ENCODE measurements at regions not wholly inside any gene's neighbourhood (a gene's known extent, or its start where the extent isn't known, plus 50 kb on each side); places are given as distances from the start of the nearest gene placed in this dataset.

DNA sequence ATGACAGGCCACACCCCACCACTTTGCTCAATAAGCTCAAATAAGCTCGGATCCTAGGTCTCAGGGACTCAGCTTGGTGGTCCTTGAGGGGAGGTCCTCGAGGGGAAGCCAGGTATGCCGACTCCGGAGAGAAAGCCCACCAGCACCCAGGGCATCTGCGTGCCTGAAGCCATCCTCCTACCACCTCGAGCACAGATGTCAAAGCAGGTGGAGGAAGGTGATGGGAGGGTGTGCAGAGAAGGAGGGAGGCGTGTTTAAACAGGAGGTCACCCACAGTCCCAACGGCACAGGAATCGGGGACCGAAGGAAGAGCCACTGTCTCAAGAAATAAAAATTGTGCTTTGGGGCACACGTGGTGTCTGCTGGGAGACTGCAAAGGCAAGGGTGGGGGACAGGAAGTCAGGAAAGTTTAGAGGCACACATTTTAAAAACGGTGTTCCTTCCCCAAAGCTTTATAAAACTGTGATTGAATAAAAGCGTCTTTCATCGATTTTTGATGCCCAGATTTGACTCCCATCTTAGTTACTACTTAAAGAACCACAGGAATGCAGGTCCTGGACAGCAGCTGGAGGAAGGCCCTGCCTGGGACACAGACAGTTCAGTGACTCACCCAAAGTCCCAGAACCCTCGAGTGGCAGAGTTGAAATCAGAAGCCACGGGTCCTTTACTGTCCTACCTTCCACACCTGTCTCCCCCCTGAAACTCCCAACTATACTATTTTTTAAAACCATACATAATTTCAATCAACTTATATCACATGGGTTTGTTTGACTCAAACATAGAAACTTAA is 221.0 kb upstream of the PDE10A start:
- no peak for DNase-seq

DNA sequence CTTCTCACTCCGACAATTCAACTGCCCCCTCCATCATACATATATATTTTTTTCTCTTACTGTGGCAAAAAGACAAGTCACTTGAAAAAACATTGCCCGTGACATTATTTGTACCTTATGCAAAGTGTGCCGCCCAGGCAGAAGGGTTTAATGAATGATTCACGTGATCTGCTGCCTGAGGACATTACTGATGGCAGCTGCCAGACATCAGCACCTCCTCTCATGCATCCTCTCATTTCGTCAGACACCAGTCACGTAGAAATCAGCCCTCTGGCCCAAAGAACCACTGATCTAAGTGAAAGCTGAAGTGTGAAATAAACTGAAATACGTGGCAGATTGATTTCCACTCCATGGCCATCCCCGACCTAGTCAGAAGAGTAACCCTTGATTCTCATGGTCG is 218.8 kb upstream of the PDE10A start:
- no peak for DNase-seq

GRCh38 chr6:165880686-165881085 is 217.6 kb upstream of the PDE10A start:
- no peak for DNase-seq

- DNase-seq = no peak
These were observed 214.7 kb upstream of the PDE10A start for GRCh38 chr6:165877773-165878172.

DNA sequence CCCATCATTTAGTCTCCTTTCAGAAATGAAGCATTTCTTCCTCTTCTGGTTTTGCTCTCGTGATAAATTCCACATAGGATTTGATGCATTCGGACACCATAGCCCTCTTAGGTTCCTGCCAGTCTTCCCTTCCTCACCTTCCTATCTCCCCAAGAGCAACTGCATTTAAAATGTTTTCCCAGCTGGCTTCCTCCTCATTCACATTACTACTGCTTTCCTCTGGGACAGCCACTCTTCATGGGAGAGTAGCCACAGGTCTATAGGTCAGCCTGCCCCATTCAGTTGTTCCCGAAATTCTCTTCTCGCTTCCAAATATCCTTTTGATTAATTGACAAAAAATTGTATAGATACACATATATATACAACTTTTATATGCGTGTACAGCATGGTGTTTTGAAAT is 214.2 kb upstream of the PDE10A start:
- DNase-seq = no peak

- peak in 2 of 56 donors; percentile 6 to 8 for DNase-seq
These were observed 213.5 kb upstream of the PDE10A start for GRCh38 chr6:165876588-165876987.

GRCh38 chr6:165875946-165876345 is 212.9 kb upstream of the PDE10A start:
- DNase-seq = no peak

GRCh38 chr6:165873976-165874375 is 210.9 kb upstream of the PDE10A start:
- no peak for DNase-seq

GRCh38 chr6:165872811-165873210 is 209.8 kb upstream of the PDE10A start:
- no peak for DNase-seq

- DNase-seq = peak in 4 of 56 donors; percentile 6 to 33 (median 9)
These were observed 209.3 kb upstream of the PDE10A start for GRCh38 chr6:165872311-165872710.

DNA sequence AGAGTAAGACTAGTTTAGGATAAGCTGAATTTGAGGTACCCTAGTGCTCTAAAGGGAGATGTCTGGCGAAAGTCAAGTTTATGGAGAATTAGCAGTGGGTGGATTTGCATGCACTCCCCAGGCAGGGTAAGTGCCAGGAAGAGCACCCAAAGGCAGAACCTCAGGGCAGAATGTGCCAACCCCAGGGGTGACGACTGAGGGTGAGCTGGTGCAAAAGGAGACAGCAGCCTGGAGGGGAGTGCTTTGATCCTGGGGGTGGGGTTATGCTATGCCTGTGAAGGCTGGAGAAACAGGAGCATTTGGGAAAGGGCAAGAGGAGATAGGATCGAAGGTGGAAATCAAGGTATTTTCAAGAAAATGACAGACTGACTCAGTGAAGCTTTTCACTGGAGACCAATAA is 208.5 kb upstream of the PDE10A start:
- no peak for DNase-seq

GRCh38 chr6:165869526-165869925 is 206.5 kb upstream of the PDE10A start:
- DNase-seq = no peak

GRCh38 chr6:165864925-165865324 is 201.9 kb upstream of the PDE10A start:
- DNase-seq = no peak

DNA sequence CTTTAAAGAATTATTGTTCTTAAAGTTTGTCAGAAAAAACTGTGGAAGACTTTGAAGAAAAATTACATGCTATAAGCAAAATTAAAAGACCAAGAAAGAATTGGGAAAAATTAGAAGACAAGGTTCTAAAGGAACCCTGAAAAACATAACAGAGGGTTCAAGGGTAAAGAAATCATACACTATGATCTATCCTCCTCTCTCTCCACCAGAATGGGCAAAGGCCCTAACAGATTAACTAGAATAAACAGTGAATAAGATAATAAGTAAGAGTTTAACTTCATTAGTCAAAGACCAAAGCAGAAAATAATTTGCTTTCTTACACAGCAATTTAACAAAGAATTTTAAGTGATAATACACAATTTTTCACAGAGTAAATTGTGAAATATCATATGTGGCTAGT is 201.2 kb upstream of the PDE10A start:
- no peak for DNase-seq

GRCh38 chr6:165863801-165864200 is 200.8 kb upstream of the PDE10A start:
- no peak for DNase-seq

DNA sequence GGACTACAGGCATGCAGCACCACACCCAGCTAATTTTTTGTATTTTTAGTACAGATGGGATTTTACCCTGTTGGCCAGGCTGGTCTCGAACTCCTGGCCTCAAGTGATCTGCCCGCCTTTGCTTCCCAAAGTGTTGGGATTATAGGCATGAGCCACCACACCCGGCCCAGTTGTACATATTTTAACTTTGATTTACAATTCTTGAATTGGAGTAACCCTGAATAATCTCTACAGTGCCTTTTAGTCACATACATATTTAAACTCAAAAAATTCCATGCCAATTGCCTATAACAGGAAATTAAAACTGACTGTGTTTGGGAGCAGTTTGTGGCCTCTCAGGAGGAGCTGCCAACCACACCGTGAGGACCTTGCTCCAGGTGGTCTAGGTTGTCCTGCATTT is 199.8 kb upstream of the PDE10A start:
- DNase-seq = no peak

DNA sequence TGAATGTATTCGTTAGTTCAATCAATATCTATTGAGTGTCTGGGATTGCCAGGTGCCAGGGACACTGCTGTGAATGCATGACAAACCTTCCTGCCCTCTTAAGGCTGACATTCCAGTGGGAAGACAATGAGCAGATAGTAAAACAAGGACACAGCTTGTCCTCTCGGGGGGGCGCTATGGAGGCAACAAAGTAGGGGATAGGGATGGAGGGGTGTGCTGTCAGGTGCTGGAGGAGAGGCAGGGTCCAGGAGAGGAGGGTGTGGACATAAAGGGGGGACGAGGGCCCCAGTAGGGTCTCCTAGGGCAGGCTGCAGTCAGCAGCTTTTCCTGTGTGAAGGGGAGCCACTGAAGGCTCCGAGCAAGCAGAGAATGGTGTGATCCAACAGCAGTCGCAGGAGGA is 198.2 kb upstream of the PDE10A start:
- no peak for DNase-seq

DNA sequence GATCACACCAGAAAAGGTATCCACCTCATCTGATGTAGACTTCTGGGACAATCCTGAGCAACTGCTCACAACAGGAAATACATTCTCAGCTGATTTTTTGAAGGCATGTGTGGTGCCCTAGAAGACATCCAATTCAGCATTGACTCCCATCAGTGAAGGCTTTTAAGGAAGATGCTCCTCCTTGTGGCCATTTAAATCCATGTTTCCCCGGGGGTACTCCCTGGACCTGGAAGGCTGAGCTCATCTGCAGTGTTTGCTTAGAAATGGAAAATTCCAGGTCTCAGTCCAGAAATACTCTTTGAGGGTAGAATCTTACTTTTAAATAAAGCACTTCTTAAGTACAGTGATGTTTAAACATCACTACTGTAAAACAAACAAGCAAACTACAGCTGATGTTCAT is 195.5 kb upstream of the PDE10A start:
- no peak for DNase-seq

- DNase-seq = no peak
These were observed 192.8 kb upstream of the PDE10A start for GRCh38 chr6:165855856-165856255.

DNA sequence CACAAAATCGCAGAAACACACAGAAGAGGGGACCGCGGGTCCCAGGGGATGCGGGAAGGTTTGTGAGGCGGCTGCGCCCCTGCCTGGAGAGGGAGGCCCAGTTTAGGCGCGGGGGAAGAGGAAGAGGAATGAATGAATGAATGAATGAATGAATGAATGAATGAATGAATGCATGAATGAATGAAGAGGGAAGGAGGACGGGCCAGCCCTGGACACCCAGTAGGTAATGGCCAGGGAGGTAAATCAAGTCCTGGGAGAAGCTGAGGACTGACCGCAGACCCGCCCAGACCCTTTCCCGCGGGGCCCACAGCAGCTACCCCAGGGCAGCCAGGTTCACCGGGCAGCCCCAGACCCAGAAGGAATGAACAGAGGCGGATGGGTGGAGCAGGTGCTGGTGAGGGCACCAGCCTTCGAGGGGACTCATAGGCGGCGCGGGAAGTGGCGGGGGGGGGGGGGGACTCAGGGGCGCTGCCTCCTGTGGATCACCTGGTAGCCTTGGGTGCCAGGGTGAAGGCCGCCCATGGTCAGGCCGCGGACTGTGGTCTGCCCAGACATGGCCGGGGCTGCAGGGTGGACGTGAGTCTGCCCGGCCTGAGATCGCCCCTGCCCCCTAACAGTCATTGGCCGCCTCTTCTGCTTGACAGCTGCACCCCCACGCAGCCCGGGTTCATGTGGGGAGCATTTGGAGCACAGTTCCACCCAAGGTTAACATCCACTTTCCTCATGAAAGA is 192.0 kb upstream of the PDE10A start:
- DNase-seq = no peak

DNA sequence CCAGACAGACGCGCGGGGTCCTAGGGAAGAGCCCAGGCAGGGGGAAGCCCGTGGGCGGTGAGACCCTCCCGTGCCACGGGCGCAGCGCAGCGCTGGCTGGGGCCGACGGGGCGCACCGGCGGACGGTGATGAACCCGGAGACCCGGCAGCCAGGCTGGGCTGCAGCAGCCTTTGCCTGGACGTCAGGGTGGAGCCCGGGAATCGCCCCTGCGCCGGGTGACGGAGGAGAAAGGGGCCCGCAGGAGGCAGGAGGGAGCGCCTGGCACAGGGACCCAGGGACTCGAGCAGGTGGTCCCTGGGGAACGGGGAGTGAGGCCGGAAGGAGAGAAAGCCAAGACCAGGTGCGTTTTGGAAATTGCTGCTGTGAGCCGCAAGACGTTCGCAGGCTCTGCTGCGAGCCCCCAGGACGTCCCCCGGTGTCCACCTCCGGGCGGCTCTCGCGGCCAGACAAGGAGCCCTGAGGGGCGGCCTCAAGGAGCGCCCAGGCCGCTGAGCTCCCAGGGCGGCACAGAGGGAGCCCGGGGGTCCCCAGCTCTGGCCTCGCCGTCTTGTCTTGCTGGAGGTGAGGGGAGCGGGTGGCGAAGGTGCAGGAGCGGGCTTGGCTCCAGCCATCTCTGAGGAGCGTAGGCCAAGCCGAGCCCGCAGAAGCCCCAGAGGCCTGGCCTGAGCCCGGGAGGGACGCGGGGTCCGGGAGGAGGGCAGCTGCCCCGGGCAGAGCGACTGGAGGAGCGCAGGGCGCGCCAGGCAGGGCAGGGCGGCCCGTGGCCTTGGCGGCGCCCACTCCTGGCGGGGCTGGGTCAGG is 191.2 kb upstream of the PDE10A start:
- DNase-seq = no peak

DNA sequence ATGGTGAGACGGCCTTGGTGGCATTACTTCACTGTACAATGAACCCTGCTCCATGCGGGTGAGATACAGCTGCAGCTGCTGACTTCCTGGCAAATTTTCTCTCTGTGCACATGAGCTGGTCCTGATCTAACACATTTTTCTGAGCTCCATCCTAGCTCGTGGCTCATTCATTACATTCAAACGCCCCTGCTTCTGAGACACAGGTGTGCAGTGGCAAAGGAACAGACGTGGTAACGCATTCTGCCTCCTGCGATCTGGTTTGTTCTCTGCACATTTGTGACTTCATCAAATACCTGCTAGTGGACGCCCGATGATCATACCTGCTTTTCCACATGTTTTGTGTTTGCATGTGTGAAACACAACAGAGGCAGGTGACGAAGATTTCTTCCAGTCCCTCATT is 189.6 kb upstream of the PDE10A start:
- no peak for DNase-seq

Measured in amygdala (tissue), 56 donors.